Natural killer cell (primary cell): ENCODE measurements at regions not wholly inside any gene's neighbourhood (a gene's known extent, or its start where the extent isn't known, plus 50 kb on each side); places are given as distances from the start of the nearest gene placed in this dataset.

Source experiments
- ATAC-seq, 3 donors: fragments of 150-1000 bp in 2 of 3; fragments of 200-7000 bp in 1 of 3; cut with Tn5 transposase; 1 replicate in 1 of 3; 2 replicates in 2 of 3; pipeline ENCODE4 v1.10.0; 2021; ENCODE audit warnings: mild to moderate bottlenecking in 2 of 3, moderate library complexity in 2 of 3
- DNase-seq, 2 donors: peaks; one replicate each; pipeline versions ENCODE4 v3.0.0 to v3.0.0-alpha.2; 2013 to 2021; ENCODE audit warnings: mixed read lengths in 1 of 2
- H3K27ac ChIP-seq: one replicate; pipeline ENCODE4 v1.5.1; 2013; ENCODE audit warnings: mild to moderate bottlenecking, low read length
- H3K27me3 ChIP-seq: one replicate; pipeline ENCODE4 v1.6.1; 2013; ENCODE audit warnings: low read length; ENCODE audit not compliant: control insufficient read depth, insufficient read depth
- H3K36me3 ChIP-seq: one replicate; pipeline ENCODE4 v1.6.1; 2013; ENCODE audit warnings: low read length; ENCODE audit not compliant: control insufficient read depth, insufficient read depth
- H3K4me1 ChIP-seq: one replicate; pipeline ENCODE4 v1.6.1; 2013; ENCODE audit warnings: low read length; ENCODE audit not compliant: control insufficient read depth, insufficient read depth
- H3K4me3 ChIP-seq: one replicate; pipeline ENCODE4 v1.5.1; 2013; ENCODE audit warnings: low read length
- H3K9me3 ChIP-seq: one replicate; pipeline ENCODE4 v1.6.1; 2013; ENCODE audit warnings: low read length; ENCODE audit not compliant: control insufficient read depth, insufficient read depth
- H3K27ac Mint-ChIP-seq, 2 donors: one replicate each; pipeline ENCODE4 v1.8.0; 2022; ENCODE audit warnings: mild to moderate bottlenecking in 2 of 2, mixed read lengths in 2 of 2, moderate library complexity in 1 of 2
- H3K27me3 Mint-ChIP-seq, 2 donors: one replicate each; pipeline ENCODE4 v1.8.0; 2022; ENCODE audit warnings: low read depth in 2 of 2, mixed read lengths in 2 of 2
- H3K36me3 Mint-ChIP-seq: one replicate; pipeline ENCODE4 v1.8.0; 2022; ENCODE audit warnings: mixed read lengths
- H3K4me1 Mint-ChIP-seq, 2 donors: one replicate each; pipeline ENCODE4 v1.8.0; 2022; ENCODE audit warnings: mixed read lengths in 2 of 2
- H3K4me3 Mint-ChIP-seq: one replicate; pipeline ENCODE4 v1.8.0; 2022; ENCODE audit warnings: mild to moderate bottlenecking, moderate library complexity, mixed read lengths
- H3K9me3 Mint-ChIP-seq, 2 donors: one replicate each; pipeline ENCODE4 v1.8.0; 2022; ENCODE audit warnings: mixed read lengths in 2 of 2
- WGBS: methylation state at CpG from one replicate; pipeline ENCODE4 v1.1.7; 2013; ENCODE audit warnings: missing lambda C conversion rate; ENCODE audit not compliant: insufficient coverage; 5-methylcytosine and 5-hydroxymethylcytosine counted together
- intact Hi-C: fragments of 100-400 bp; cut with micrococcal nuclease; formaldehyde crosslinking; loops from one replicate; pipeline ENCODE4 v1.14.2; 2022
- TF ChIP-seq, protein P1 (sequence below): fragments of 200-600 bp; IDR thresholded peaks from one replicate; pipeline ENCODE4 v1.8.0; 2022; ENCODE audit warnings: antibody characterized with exemption

DNA sequence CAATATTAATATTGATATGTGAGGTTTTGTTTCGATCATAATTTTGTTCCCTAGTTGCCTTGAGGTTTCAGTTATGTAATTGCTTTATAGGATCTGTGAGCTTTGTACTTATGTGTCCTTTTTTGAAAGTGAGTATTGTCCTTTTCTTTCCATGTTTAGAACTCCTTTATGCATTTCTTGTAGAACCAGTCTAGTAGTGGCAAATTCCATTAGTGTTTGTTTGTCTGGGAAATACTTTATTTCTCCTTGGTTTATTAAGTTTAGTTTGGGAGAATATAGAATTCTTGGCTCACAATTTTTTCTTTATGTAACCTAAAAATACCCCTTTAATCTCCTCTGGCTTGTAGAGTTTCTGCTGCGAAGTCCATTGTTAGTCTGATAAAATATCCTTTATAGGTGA lies 127.5 kb upstream of the KITLG start:
- ATAC-seq (no peak), DNase-seq (no peak)
- Mint-ChIP-seq H3K27ac (no peak overlapping the region), H3K27me3 (no peaks in the 10 kb centered on the region), H3K4me3 (no peak overlapping the region), H3K9me3 (peaks cover 10 to 13% of the 10 kb centered on the region in 2 donors), H3K4me1 (no peaks in the 10 kb centered on the region), H3K36me3 (no peaks in the 10 kb centered on the region)
- intact Hi-C loops, result no loop called here
- no peak overlapping the region for H3K27ac ChIP-seq
- TF ChIP-seq, protein P1, sequence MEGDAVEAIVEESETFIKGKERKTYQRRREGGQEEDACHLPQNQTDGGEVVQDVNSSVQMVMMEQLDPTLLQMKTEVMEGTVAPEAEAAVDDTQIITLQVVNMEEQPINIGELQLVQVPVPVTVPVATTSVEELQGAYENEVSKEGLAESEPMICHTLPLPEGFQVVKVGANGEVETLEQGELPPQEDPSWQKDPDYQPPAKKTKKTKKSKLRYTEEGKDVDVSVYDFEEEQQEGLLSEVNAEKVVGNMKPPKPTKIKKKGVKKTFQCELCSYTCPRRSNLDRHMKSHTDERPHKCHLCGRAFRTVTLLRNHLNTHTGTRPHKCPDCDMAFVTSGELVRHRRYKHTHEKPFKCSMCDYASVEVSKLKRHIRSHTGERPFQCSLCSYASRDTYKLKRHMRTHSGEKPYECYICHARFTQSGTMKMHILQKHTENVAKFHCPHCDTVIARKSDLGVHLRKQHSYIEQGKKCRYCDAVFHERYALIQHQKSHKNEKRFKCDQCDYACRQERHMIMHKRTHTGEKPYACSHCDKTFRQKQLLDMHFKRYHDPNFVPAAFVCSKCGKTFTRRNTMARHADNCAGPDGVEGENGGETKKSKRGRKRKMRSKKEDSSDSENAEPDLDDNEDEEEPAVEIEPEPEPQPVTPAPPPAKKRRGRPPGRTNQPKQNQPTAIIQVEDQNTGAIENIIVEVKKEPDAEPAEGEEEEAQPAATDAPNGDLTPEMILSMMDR, result no peak
- H3K4me1 ChIP-seq, result no peaks in the 10 kb centered on the region
- H3K4me3 ChIP-seq, result no peak overlapping the region
- no peaks in the 10 kb centered on the region for H3K36me3 ChIP-seq
- no peaks in the 10 kb centered on the region for H3K27me3 ChIP-seq
- no peaks in the 10 kb centered on the region for H3K9me3 ChIP-seq
- 86% methylated on average over 1 of the region's 2 CpGs for WGBS

DNA sequence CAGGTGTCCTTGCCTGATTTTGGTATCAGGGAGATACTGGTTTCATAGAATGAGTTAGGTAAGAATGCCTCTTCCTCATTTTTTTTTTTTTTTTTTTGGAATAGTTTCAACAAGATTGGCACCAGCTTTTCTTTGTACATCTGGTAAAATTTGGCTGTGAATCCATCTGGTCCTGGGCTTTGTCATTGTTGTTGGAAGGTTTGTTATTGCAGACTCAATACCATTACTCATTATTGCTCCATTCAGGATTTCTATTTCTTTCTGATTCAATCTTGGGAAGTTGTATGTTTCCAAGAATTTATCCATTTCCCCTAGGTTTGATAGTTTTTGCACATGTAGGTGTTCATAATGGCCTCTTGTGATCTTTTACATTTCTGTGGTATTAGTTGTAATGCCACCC lies 126.0 kb upstream of the KITLG start:
- H3K27me3 ChIP-seq, result no peaks in the 10 kb centered on the region
- H3K36me3 Mint-ChIP-seq, result no peaks in the 10 kb centered on the region
- H3K4me3 ChIP-seq, result no peak overlapping the region
- ATAC-seq, result no peak
- no peaks in the 10 kb centered on the region for H3K36me3 ChIP-seq
- H3K4me3 Mint-ChIP-seq, result no peak overlapping the region
- H3K27ac ChIP-seq, result no peak overlapping the region
- intact Hi-C loops, result no loop called here
- H3K9me3 Mint-ChIP-seq, result peaks cover 10 to 13% of the 10 kb centered on the region in 2 donors
- no peaks in the 10 kb centered on the region for H3K4me1 Mint-ChIP-seq
- no peak for DNase-seq
- no peaks in the 10 kb centered on the region for H3K9me3 ChIP-seq
- TF ChIP-seq, protein P1, result no peak
- H3K27ac Mint-ChIP-seq, result no peak overlapping the region
- H3K27me3 Mint-ChIP-seq, result no peaks in the 10 kb centered on the region
- H3K4me1 ChIP-seq, result no peaks in the 10 kb centered on the region

DNA sequence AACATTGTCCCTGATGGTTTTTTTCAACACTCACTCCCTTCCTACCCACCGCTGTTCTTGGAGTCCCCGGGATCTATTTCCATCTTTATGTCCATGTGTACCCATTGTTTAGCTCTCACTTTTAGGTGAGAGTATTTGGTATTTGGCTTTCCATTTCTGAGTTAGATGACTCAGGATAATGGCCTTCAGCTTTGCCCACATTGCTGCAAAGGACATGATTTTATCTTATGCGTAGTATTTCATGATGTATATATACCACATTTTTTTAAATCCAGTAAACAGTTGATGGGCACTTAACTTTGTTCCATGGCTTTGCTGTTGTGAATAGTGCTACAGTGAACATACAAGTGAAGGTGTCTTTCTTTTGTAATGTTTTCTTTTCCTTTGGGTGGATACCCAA lies 123.5 kb upstream of the KITLG start:
- H3K27ac ChIP-seq, result no peak overlapping the region
- Mint-ChIP-seq H3K4me1 (no peaks in the 10 kb centered on the region), H3K27me3 (no peaks in the 10 kb centered on the region), H3K9me3 (peaks cover 10 to 13% of the 10 kb centered on the region in 2 donors), H3K4me3 (no peak overlapping the region), H3K27ac (no peak overlapping the region), H3K36me3 (no peaks in the 10 kb centered on the region)
- no peaks in the 10 kb centered on the region for H3K27me3 ChIP-seq
- TF ChIP-seq, protein P1, result no peak
- no peaks in the 10 kb centered on the region for H3K9me3 ChIP-seq
- no peak for DNase-seq
- H3K36me3 ChIP-seq, result no peaks in the 10 kb centered on the region
- no peaks in the 10 kb centered on the region for H3K4me1 ChIP-seq
- ATAC-seq, result no peak
- intact Hi-C loops, result no loop called here
- WGBS, result 92% methylated on average over 2 of the region's 3 CpGs
- H3K4me3 ChIP-seq, result no peak overlapping the region

DNA sequence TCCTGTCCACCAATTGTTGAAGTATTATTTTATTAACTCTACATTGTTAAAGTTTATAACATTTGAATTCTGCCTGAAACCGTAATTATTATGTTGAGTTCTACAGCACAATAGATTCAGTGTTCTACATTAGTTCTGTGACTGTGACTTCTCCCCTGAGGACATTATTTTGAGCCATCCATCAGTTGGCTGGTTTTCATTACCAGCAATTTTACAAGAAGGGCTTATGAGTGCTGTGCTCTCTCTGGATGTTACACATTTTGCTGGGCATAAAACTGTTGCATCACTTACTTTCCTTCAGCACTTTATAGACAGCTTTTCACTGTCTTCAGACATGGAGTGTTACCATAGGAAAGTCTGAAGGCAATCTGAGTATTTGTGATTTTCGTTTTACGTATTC lies 118.2 kb upstream of the KITLG start:
- 94% methylated on average over 3 of the region's 3 CpGs for WGBS
- Histone ChIP-seq H3K27me3 (no peaks in the 10 kb centered on the region), H3K4me1 (no peaks in the 10 kb centered on the region), H3K27ac (no peak overlapping the region), H3K4me3 (no peak overlapping the region), H3K36me3 (no peaks in the 10 kb centered on the region), H3K9me3 (no peaks in the 10 kb centered on the region)
- ATAC-seq (no peak), DNase-seq (no peak)
- TF ChIP-seq, protein P1, result no peak
- Mint-ChIP-seq H3K36me3 (no peaks in the 10 kb centered on the region), H3K9me3 (peaks cover 0 to 8% of the 10 kb centered on the region in 2 donors), H3K4me1 (no peaks in the 10 kb centered on the region), H3K27ac (no peak overlapping the region), H3K27me3 (no peaks in the 10 kb centered on the region), H3K4me3 (no peak overlapping the region)
- intact Hi-C loops, result no loop called here
